Left lobe of liver (tissue), 2 donors: ENCODE measurements at regions not wholly inside any gene's neighbourhood (a gene's known extent, or its start where the extent isn't known, plus 50 kb on each side); places are given as distances from the start of the nearest gene placed in this dataset.

Source experiments
- ATAC-seq: fragments of 200-7000 bp; cut with Tn5 transposase; one replicate; pipeline ENCODE4 v1.9.1; 2020; ENCODE audit warnings: mild to moderate bottlenecking, moderate library complexity
- DNase-seq: peaks from one replicate; pipeline ENCODE4 v3.0.0-alpha.2; 2020; ENCODE audit warnings: low spot score
- donor health status: DM: no; HTN: no; CAD: no; lungs with moderate emphysema.
- donor health status: DM: no; HTN: yes; CAD: no.

- no peak for ATAC-seq
- no peak for DNase-seq
These were observed 752.1 kb upstream of the POM121L12 start for GRCh38 chr7:52283335-52283734.

GRCh38 chr7:52273685-52274610, 761.5 kb upstream of the POM121L12 start:
- peak; percentile 52 for DNase-seq

GRCh38 chr7:52271703-52272102, 763.7 kb upstream of the POM121L12 start:
- ATAC-seq = no peak

More at GRCh38 chr7:52273685-52274610, 761.5 kb upstream of the POM121L12 start:
- ATAC-seq = peak; percentile 86

GRCh38 chr7:52270301-52270700, 765.1 kb upstream of the POM121L12 start:
- ATAC-seq (no peak), DNase-seq (no peak)

More at GRCh38 chr7:52271703-52272102, 763.7 kb upstream of the POM121L12 start:
- DNase-seq = no peak

GRCh38 chr7:52269669-52270068, 765.8 kb upstream of the POM121L12 start:
- DNase-seq = no peak
- ATAC-seq = no peak

GRCh38 chr7:52261057-52261456, 774.4 kb upstream of the POM121L12 start:
- DNase-seq (no peak), ATAC-seq (no peak)

- peak; percentile 40 for ATAC-seq
- DNase-seq = no peak
These were observed 775.3 kb upstream of the POM121L12 start for GRCh38 chr7:52260046-52260665.

GRCh38 chr7:52257890-52258289, 777.5 kb upstream of the POM121L12 start:
- ATAC-seq (no peak), DNase-seq (no peak)

GRCh38 chr7:52254396-52255010, 780.9 kb upstream of the POM121L12 start:
- DNase-seq (no peak), ATAC-seq (no peak)

- DNase-seq (no peak), ATAC-seq (no peak)
These were observed 781.5 kb upstream of the POM121L12 start for GRCh38 chr7:52253953-52254352.

GRCh38 chr7:52249741-52250140, 785.7 kb upstream of the POM121L12 start:
- DNase-seq (no peak), ATAC-seq (no peak)

- no peak for ATAC-seq
These were observed 787.9 kb upstream of the POM121L12 start for GRCh38 chr7:52247518-52247917.

GRCh38 chr7:52243685-52244084, 791.7 kb upstream of the POM121L12 start:
- DNase-seq (no peak), ATAC-seq (no peak)

More at GRCh38 chr7:52247518-52247917, 787.9 kb upstream of the POM121L12 start:
- no peak for DNase-seq

- no peak for ATAC-seq
These were observed 802.2 kb upstream of the POM121L12 start for GRCh38 chr7:52233248-52233647.

GRCh38 chr7:52211930-52212329, 823.5 kb upstream of the POM121L12 start:
- ATAC-seq (no peak), DNase-seq (no peak)

More at GRCh38 chr7:52233248-52233647, 802.2 kb upstream of the POM121L12 start:
- DNase-seq = no peak

- DNase-seq (no peak), ATAC-seq (no peak)
These were observed 825.8 kb upstream of the POM121L12 start for GRCh38 chr7:52209614-52210013.

GRCh38 chr7:52197221-52197620, 838.2 kb upstream of the POM121L12 start:
- no peak for ATAC-seq

GRCh38 chr7:52195664-52196063, 839.8 kb upstream of the POM121L12 start:
- no peak for ATAC-seq
- no peak for DNase-seq

More at GRCh38 chr7:52197221-52197620, 838.2 kb upstream of the POM121L12 start:
- DNase-seq = no peak

GRCh38 chr7:52189153-52189778, 846.2 kb upstream of the POM121L12 start:
- DNase-seq = no peak
- ATAC-seq = no peak

- DNase-seq = no peak
- no peak for ATAC-seq
These were observed 851.3 kb upstream of the POM121L12 start for GRCh38 chr7:52184006-52184703.
